SK-N-SH treated with all-trans-retinoic acid at 6 μM for 48 hours (cell line): ENCODE measurements at regions not wholly inside any gene's neighbourhood (a gene's known extent, or its start where the extent isn't known, plus 50 kb on each side); places are given as distances from the start of the nearest gene placed in this dataset.

ENCODE experiments used
- ATAC-seq: fragments of 200-7000 bp; cut with Tn5 transposase; 3 replicates; pipeline ENCODE4 v1.9.1; 2020; ENCODE audit warnings: mild to moderate bottlenecking, moderate library complexity
- ARNTL ChIP-seq: fragments of 450-650 bp; formaldehyde crosslinking; IDR thresholded peaks from 2 replicates; pipeline ENCODE4 v1.5.0; 2020; ENCODE audit warnings: low read depth, mild to moderate bottlenecking, moderate library complexity, borderline replicate concordance
- BACH2 ChIP-seq: fragments of 250-450 bp; sonication (Bioruptor Pico); IDR thresholded peaks from 2 replicates; pipeline ENCODE4 v1.9.0; 2021; ENCODE audit warnings: mild to moderate bottlenecking, borderline replicate concordance
- CSDC2 ChIP-seq: fragments of 250-450 bp; sonication (Bioruptor Pico); IDR thresholded peaks from 2 replicates; pipeline ENCODE4 v1.5.0; 2020; ENCODE audit warnings: mild to moderate bottlenecking, moderate library complexity
- CSRNP3 ChIP-seq: fragments of 250-450 bp; sonication (Bioruptor Pico); IDR thresholded peaks from 2 replicates; pipeline ENCODE4 v1.5.1; 2021; ENCODE audit warnings: mild to moderate bottlenecking, moderate library complexity
- ESRRG ChIP-seq: fragments of 250-450 bp; sonication (Bioruptor Pico); IDR thresholded peaks from 2 replicates; pipeline ENCODE4 v1.6.1; 2021; ENCODE audit warnings: mild to moderate bottlenecking
- GLIS3 ChIP-seq: fragments of 250-450 bp; sonication (Bioruptor Pico); IDR thresholded peaks from 2 replicates; pipeline ENCODE4 v1.5.0; 2020; ENCODE audit warnings: mild to moderate bottlenecking, moderate library complexity
- ISL1 ChIP-seq: fragments of 250-450 bp; sonication (Bioruptor Pico); IDR thresholded peaks from 2 replicates; pipeline ENCODE4 v2.1.2; 2022; ENCODE audit warnings: mild to moderate bottlenecking, moderate library complexity
- OSR1 ChIP-seq: fragments of 250-450 bp; sonication (Bioruptor Pico); IDR thresholded peaks from 2 replicates; pipeline ENCODE4 v1.8.0; 2022; ENCODE audit warnings: moderate library complexity, mild to moderate bottlenecking, inconsistent platforms
- PATZ1 ChIP-seq: fragments of 250-450 bp; sonication (Bioruptor Pico); IDR thresholded peaks from 2 replicates; pipeline ENCODE4 v1.8.0; 2020; ENCODE audit warnings: mild to moderate bottlenecking, moderate library complexity, borderline replicate concordance
- POU6F1 ChIP-seq: fragments of 250-450 bp; sonication (Bioruptor Pico); IDR thresholded peaks from 2 replicates; pipeline ENCODE4 v1.8.0; 2021; ENCODE audit warnings: low read depth, mild to moderate bottlenecking, moderate library complexity, borderline replicate concordance
- PPARA ChIP-seq: fragments of 250-450 bp; sonication (Bioruptor Pico); IDR thresholded peaks from 2 replicates; pipeline ENCODE4 v1.5.0; 2020; ENCODE audit warnings: mild to moderate bottlenecking, borderline replicate concordance
- SNAI2 ChIP-seq: fragments of 250-450 bp; sonication (Bioruptor Pico); IDR thresholded peaks from 2 replicates; pipeline ENCODE4 v1.5.0; 2020; ENCODE audit warnings: mild to moderate bottlenecking, moderate library complexity
- TCF4 ChIP-seq: fragments of 250-450 bp; sonication (Bioruptor Pico); IDR thresholded peaks from 2 replicates; pipeline ENCODE4 v1.8.0; 2021; ENCODE audit warnings: mild to moderate bottlenecking, moderate library complexity, borderline replicate concordance
- TOX ChIP-seq: fragments of 250-450 bp; sonication (Bioruptor Pico); IDR thresholded peaks from 2 replicates; pipeline ENCODE4 v1.8.0; 2021; ENCODE audit warnings: mild to moderate bottlenecking, moderate library complexity, borderline replicate concordance
- TSHZ2 ChIP-seq: fragments of 250-450 bp; sonication (Bioruptor Pico); IDR thresholded peaks from 2 replicates; pipeline ENCODE4 v1.5.0; 2020; ENCODE audit warnings: mild to moderate bottlenecking, moderate library complexity
- ZC3H10 ChIP-seq: fragments of 250-450 bp; sonication (Bioruptor Pico); IDR thresholded peaks from 2 replicates; pipeline ENCODE4 v1.5.1; 2021; ENCODE audit warnings: mild to moderate bottlenecking, moderate library complexity
- ZFP3 ChIP-seq: fragments of 250-450 bp; sonication (Bioruptor Pico); IDR thresholded peaks from 2 replicates; pipeline ENCODE4 v1.5.0; 2020; ENCODE audit warnings: mild to moderate bottlenecking, moderate library complexity
- ZFP30 ChIP-seq: fragments of 450-650 bp; formaldehyde crosslinking; IDR thresholded peaks from 2 replicates; pipeline ENCODE4 v1.5.0; 2022; ENCODE audit warnings: mild to moderate bottlenecking, moderate library complexity
- ZNF70 ChIP-seq: fragments of 450-650 bp; formaldehyde crosslinking; IDR thresholded peaks from 2 replicates; pipeline ENCODE4 v1.5.0; 2020; ENCODE audit warnings: mild to moderate bottlenecking, moderate library complexity
- ZNF8 ChIP-seq: fragments of 450-650 bp; formaldehyde crosslinking; IDR thresholded peaks from 2 replicates; pipeline ENCODE4 v1.5.0; 2020; ENCODE audit warnings: mild to moderate bottlenecking, moderate library complexity

- TF ChIP-seq PPARA (CRISPR knock-in tag): no peak
- no peak for TF ChIP-seq CSRNP3 (CRISPR knock-in tag)
- no peak for TF ChIP-seq TCF4 (CRISPR knock-in tag)
- TF ChIP-seq ISL1: no peak
- TF ChIP-seq BACH2: no peak
- no peak for TF ChIP-seq ARNTL (CRISPR knock-in tag)
- no peak for TF ChIP-seq TOX (CRISPR knock-in tag)
- TF ChIP-seq SNAI2 (CRISPR knock-in tag): no peak
- no peak for TF ChIP-seq POU6F1 (CRISPR knock-in tag)
- no peak for ATAC-seq
Measured at GRCh38 chr2:163828771-163829170, 93.0 kb upstream of the FIGN start.

GRCh38 chr2:163822033-163822432 is 86.2 kb upstream of the FIGN start:
- TF ChIP-seq BACH2 (no peak), CSDC2 (CRISPR knock-in tag) (no peak), POU6F1 (CRISPR knock-in tag) (no peak), ISL1 (no peak)
- no peak for ATAC-seq

- no peak for ATAC-seq
- TF ChIP-seq GLIS3 (CRISPR knock-in tag) (no peak), PATZ1 (CRISPR knock-in tag) (no peak), OSR1 (no peak), TSHZ2 (no peak), PPARA (CRISPR knock-in tag) (no peak), ESRRG (CRISPR knock-in tag) (no peak), ZFP30 (CRISPR knock-in tag) (no peak), ISL1 (no peak), SNAI2 (CRISPR knock-in tag) (no peak), ZNF70 (CRISPR knock-in tag) (no peak), ARNTL (CRISPR knock-in tag) (no peak), CSDC2 (CRISPR knock-in tag) (no peak), ZFP3 (CRISPR knock-in tag) (no peak), ZC3H10 (no peak), TOX (CRISPR knock-in tag) (no peak), ZNF8 (CRISPR knock-in tag) (no peak), BACH2 (no peak)
Measured at GRCh38 chr2:163812926-163813520, 77.2 kb upstream of the FIGN start.
